Kidney (tissue), 13 donors: ENCODE measurements at regions not wholly inside any gene's neighbourhood (a gene's known extent, or its start where the extent isn't known, plus 50 kb on each side); places are given as distances from the start of the nearest gene placed in this dataset.

Experiments
- DNase-seq, 5 donors: peaks; one replicate each; pipeline ENCODE4 v3.0.0-alpha.2; 2013 to 2020
- FAIRE-seq: peaks from 2 replicates; lab custom pipeline; 2012; peaks lifted over from hg19 to GRCh38; lab: Jason Lieb, UNC
- H3K27ac ChIP-seq, 2 donors: one replicate each; pipeline ENCODE4 v1.7.0; 2013; ENCODE audit warnings: low read depth in 2 of 2, low read length in 2 of 2, inconsistent platforms in 1 of 2
- H3K27me3 ChIP-seq: one replicate; pipeline ENCODE4 v1.7.1; 2013; ENCODE audit warnings: low read length, inconsistent platforms; ENCODE audit not compliant: control insufficient read depth, insufficient read depth
- H3K36me3 ChIP-seq, 3 donors: one replicate each; pipeline versions ENCODE4 v1.7.0 to v1.7.1; 2013; ENCODE audit warnings: low read length in 3 of 3, control low read depth in 1 of 3, inconsistent platforms in 1 of 3; ENCODE audit not compliant: insufficient read depth in 3 of 3, control insufficient read depth in 2 of 3
- H3K4me1 ChIP-seq, 3 donors: one replicate each; pipeline versions ENCODE4 v1.7.0 to v1.7.1; 2013; ENCODE audit warnings: low read length in 3 of 3, inconsistent platforms in 1 of 3, low read depth in 1 of 3; ENCODE audit not compliant: control insufficient read depth in 2 of 3, insufficient read depth in 2 of 3
- H3K4me3 ChIP-seq, 3 donors: one replicate each; pipeline versions ENCODE4 v1.7.0 to v1.8.1; 2013; ENCODE audit warnings: low read length in 3 of 3, control low read depth in 1 of 3, inconsistent platforms in 1 of 3
- H3K9ac ChIP-seq, 3 donors: one replicate each; pipeline versions ENCODE4 v1.7.0 to v1.7.1; 2013; ENCODE audit warnings: low read length in 3 of 3, control low read depth in 1 of 3, inconsistent platforms in 1 of 3
- H3K9me3 ChIP-seq, 3 donors: one replicate each; pipeline versions ENCODE4 v1.7.0 to v1.7.1; 2013; ENCODE audit warnings: low read length in 3 of 3, control low read depth in 1 of 3, inconsistent platforms in 1 of 3; ENCODE audit not compliant: control insufficient read depth in 2 of 3, insufficient read depth in 1 of 3
- CTCF ChIP-seq: IDR thresholded peaks from 3 replicates; pipeline ENCODE4 v1.5.1; 2012; ENCODE audit warnings: mild to moderate bottlenecking, moderate library complexity, borderline replicate concordance; ENCODE audit not compliant: insufficient read depth; ENCODE audit errors: extremely low read depth
- intact Hi-C: fragments of 100-400 bp; cut with DNase I; formaldehyde crosslinking; loops from one replicate; pipeline ENCODE4 v1.11.1; 2022
- donor health status: control.
- donor health status: control.
- donor health status: control.
- donor health status: control.
- donor health status: control.
- donor health status: DM: yes; HTN: yes; CAD: no.
- donor health status: Normal renal cell carcinoma (clear cell type).

DNA sequence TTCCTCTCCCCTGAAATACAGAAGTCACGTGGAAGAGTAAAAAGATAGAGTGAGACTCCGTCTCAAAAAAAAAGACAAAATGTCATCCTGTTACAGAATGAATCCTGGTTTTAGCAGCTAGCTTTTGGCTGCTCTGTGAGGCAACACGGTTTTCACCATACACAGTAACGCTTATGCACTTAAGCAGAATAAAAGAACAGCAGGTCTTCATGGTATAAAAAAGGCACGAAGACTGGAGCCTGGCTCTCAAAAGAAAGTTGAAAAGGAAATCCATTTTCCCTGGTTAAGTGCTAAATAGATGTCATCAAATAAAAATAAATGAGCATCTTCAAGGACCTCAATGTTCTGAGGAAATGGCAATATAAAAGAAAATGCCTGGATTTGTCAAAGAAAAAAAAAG, 444.1 kb downstream of the IPO8 start:
- intact Hi-C loops = no loop called here
- H3K4me1 ChIP-seq = no peaks in the 10 kb centered on the region
- no peaks in the 10 kb centered on the region for H3K9me3 ChIP-seq
- H3K27ac ChIP-seq = no peak overlapping the region
- H3K9ac ChIP-seq = no peak overlapping the region
- no peak overlapping the region for H3K4me3 ChIP-seq
- no peaks in the 10 kb centered on the region for H3K27me3 ChIP-seq
- H3K36me3 ChIP-seq = no peaks in the 10 kb centered on the region
- DNase-seq = no peak
- no peak for TF ChIP-seq CTCF
- FAIRE-seq = no peak

- no peak overlapping the region for H3K9ac ChIP-seq
- FAIRE-seq = no peak
- H3K27ac ChIP-seq = no peak overlapping the region
- no peaks in the 10 kb centered on the region for H3K36me3 ChIP-seq
- no peak overlapping the region for H3K4me3 ChIP-seq
- H3K4me1 ChIP-seq = no peaks in the 10 kb centered on the region
- TF ChIP-seq CTCF = no peak
- no peaks in the 10 kb centered on the region for H3K9me3 ChIP-seq
- intact Hi-C loops = no loop called here
- no peaks in the 10 kb centered on the region for H3K27me3 ChIP-seq
- no peak for DNase-seq
Observed at GRCh38 chr12:30243426-30243825, 452.2 kb downstream of the IPO8 start.

DNA sequence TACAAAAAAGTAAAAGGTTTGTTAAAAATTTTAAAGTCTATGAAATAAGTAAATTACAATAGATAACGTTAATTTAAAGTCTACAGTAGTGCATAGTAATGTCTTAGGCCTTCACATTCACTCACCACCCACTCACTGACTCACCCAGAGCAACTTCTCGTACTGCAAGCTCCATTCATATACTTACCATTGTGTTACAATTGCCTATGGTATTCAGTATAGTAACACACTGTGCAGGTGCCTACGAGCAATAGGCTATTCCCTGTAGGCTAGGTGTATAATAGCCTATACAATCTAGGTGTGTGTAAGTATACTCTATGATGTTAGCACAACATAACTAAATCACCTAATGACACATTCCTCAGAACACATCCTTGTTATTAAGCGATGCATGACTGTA, 435.3 kb upstream of the TMTC1 start:
- no peaks in the 10 kb centered on the region for H3K27me3 ChIP-seq
- no peaks in the 10 kb centered on the region for H3K4me1 ChIP-seq
- H3K27ac ChIP-seq = no peak overlapping the region
- intact Hi-C loops = no loop called here
- no peak overlapping the region for H3K9ac ChIP-seq
- no peaks in the 10 kb centered on the region for H3K36me3 ChIP-seq
- TF ChIP-seq CTCF = no peak
- no peak for DNase-seq
- no peaks in the 10 kb centered on the region for H3K9me3 ChIP-seq
- H3K4me3 ChIP-seq = no peak overlapping the region
- FAIRE-seq = no peak

- Histone ChIP-seq H3K9me3 (no peaks in the 10 kb centered on the region), H3K9ac (no peak overlapping the region), H3K36me3 (no peaks in the 10 kb centered on the region), H3K27ac (no peak overlapping the region), H3K4me1 (no peaks in the 10 kb centered on the region), H3K4me3 (no peak overlapping the region), H3K27me3 (no peaks in the 10 kb centered on the region)
- FAIRE-seq (no peak), DNase-seq (no peak)
- no peak for TF ChIP-seq CTCF
- intact Hi-C loops = no loop called here
Observed at GRCh38 chr12:30218073-30218472, 434.3 kb upstream of the TMTC1 start.
